Panc1 (cell line): ENCODE measurements at regions not wholly inside any gene's neighbourhood (a gene's known extent, or its start where the extent isn't known, plus 50 kb on each side); places are given as distances from the start of the nearest gene placed in this dataset.

ENCODE experiments used
- CTCF ChIP-seq: fragments of 450-650 bp; IDR thresholded peaks from 2 replicates; pipeline ENCODE4 v1.5.1; 2017; ENCODE audit warnings: mild to moderate bottlenecking
- POLR2AphosphoS5 ChIP-seq: IDR thresholded peaks from 2 replicates; pipeline ENCODE4 v1.6.1; 2012; ENCODE audit warnings: mild to moderate bottlenecking, low read depth, low read length, moderate library complexity

- no peak for TF ChIP-seq CTCF
- TF ChIP-seq POLR2AphosphoS5 = no peak
These were observed 62.6 kb upstream of the DHX40 start for GRCh38 chr17:59502800-59503199.
